A673 (cell line): ENCODE measurements at regions not wholly inside any gene's neighbourhood (a gene's known extent, or its start where the extent isn't known, plus 50 kb on each side); places are given as distances from the start of the nearest gene placed in this dataset.

Experiments used
- EZH2 ChIP-seq: fragments of 200-600 bp; sonication (generic); IDR thresholded peaks from 2 replicates; pipeline ENCODE4 v1.6.1; 2017; ENCODE audit warnings: borderline replicate concordance, low read depth, mild to moderate bottlenecking, mixed read lengths, antibody characterized with exemption, low read length; ENCODE audit not compliant: poor library complexity, severe bottlenecking
- TF ChIP-seq, protein P1 (sequence below): fragments of 300-800, 200-600 bp; sonication (generic); conservative IDR thresholded peaks from 2 replicates; pipeline ENCODE4 v1.5.1; 2017; ENCODE audit warnings: low read depth, mild to moderate bottlenecking, antibody characterized with exemption, low read length, moderate library complexity, mixed read lengths

- TF ChIP-seq, protein P1, sequence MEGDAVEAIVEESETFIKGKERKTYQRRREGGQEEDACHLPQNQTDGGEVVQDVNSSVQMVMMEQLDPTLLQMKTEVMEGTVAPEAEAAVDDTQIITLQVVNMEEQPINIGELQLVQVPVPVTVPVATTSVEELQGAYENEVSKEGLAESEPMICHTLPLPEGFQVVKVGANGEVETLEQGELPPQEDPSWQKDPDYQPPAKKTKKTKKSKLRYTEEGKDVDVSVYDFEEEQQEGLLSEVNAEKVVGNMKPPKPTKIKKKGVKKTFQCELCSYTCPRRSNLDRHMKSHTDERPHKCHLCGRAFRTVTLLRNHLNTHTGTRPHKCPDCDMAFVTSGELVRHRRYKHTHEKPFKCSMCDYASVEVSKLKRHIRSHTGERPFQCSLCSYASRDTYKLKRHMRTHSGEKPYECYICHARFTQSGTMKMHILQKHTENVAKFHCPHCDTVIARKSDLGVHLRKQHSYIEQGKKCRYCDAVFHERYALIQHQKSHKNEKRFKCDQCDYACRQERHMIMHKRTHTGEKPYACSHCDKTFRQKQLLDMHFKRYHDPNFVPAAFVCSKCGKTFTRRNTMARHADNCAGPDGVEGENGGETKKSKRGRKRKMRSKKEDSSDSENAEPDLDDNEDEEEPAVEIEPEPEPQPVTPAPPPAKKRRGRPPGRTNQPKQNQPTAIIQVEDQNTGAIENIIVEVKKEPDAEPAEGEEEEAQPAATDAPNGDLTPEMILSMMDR, result no peak
- no peak for TF ChIP-seq EZH2
Observed at GRCh38 chr5:87147441-87147840, 120.2 kb upstream of the RASA1 start.
